Forelimb muscle (tissue), 1 donor: ENCODE measurements at regions not wholly inside any gene's neighbourhood (a gene's known extent, or its start where the extent isn't known, plus 50 kb on each side); places are given as distances from the start of the nearest gene placed in this dataset.

ENCODE experiments used
- DNase-seq: peaks from one replicate; pipeline ENCODE4 v3.0.0-alpha.2; 2013; ENCODE audit warnings: low read depth

DNA sequence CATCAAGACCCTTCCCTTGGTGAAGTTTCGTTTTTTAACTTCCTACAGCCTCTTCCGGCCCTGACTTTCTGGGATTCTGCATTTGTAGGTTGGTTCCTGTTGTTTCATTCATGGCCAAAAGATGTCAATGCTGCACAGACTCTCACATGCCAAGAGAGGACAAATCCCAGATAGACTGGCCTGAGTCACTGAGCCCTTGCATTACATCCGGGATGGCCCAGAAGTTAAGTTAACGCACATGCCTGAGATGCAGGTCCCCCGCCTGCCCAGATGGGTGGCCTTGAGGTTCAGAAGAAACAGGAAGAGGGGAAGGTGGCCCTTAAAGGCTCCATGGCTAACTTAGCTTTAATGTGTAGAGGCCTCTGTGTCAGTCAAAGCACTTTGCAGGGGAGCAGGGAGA is 51.6 kb upstream of the SRGAP3 start:
- no peak for DNase-seq

DNA sequence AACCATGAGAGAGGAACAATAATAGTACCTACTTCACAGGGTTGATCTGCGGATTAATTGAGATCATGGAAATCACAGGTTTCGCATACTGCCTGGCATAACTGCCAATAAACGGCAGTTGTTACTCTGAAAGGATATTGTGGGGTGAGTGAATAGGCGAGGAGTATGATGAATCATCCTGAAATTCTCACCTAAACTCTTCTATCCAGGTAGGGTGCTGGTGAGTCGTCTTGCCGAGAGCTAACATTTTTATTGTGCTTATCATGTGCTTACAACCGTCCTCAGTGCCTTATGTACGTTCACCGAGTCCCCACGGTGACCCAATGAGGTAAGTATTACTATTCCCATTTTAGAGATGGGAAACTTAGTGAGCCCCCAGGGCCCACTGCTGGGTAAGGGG is 52.4 kb upstream of the SRGAP3 start:
- no peak for DNase-seq

DNA sequence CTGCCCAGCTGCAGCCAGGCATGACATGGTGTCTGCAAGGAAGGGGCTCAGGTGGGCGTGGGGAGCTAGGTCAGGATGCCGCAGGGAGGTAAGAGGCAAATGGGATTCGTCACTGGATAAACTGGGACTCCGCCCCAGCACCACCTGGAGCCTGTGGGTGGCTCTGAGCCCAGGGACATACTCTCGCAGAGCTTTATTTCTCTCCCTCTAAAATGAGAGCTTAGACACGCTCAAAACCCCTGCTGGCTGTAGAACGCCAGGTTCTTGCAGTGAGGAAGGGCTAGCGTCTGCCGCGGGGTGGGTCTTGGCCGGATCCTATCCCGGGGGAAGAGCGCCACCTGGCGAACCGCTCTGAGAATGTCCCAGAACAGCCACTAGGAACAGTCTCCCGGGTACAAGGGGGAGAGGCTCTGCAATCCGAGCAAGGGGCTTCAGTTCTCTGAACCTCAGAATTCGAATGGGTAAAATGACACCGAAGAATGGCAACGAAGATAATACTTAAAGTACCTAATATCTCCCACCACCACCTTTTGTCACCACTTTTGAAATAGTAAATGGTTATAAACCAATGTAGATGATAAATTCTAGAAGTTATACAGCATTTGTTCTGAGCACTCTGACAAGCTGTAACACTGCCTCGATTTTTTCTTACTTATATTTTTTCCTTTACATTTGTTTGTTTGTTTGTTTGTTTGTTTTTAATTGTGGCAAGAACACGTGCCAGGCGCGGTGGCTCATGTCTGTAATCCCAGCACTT is 53.2 kb upstream of the SRGAP3 start:
- peak; percentile 73 for DNase-seq

DNA sequence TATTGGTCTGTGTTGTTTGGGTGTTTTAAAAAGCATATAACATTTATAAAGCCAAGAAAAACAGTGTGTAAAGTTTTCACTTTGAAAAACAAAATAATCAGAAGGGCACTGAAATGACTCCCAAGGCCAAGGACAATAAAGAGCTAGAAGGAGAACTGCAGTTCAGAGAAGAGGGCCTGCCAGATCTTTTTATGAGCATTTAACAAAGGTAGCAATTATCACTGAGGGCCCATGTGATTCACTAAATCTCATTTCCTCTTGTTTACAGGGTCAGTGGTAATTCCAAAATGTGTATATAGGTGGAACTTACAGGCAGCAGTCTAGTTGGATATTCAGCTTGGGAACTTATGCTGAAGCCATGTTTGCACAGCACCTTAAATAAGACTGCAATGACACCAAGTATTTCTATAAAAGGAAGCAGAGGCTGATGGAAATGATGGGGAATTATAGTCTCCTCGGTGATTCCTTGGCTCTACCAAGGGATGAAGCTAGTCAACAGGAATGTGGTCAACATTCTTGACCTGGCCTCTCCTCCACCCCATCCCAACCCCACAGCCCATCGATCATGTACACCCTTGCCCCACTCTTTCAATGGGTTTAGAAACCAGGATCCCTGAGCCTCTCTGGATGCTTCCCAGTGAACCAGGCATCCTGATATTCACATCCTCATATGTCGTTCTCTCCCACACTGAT is 54.4 kb upstream of the THUMPD3 start:
- no peak for DNase-seq

DNA sequence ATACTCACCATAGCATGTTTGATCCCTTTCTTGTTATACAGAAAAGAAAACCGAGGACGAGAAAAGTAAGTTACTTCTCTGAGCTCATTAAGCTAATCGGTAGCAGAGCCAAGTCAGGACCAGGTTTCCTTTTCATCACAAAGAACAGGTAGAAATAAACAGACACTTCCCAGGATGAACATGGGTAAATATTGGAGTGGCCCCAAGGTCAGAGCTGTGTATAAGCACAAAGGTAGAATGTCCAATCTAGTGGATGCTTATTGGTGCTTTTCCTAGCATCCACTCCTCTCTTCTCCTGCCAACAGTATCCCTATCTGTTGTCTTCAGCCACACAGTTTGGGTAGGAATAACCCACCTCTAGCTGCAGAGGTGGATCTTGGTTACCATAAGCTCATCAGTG is 52.8 kb upstream of the THUMPD3 start:
- DNase-seq, result no peak

DNA sequence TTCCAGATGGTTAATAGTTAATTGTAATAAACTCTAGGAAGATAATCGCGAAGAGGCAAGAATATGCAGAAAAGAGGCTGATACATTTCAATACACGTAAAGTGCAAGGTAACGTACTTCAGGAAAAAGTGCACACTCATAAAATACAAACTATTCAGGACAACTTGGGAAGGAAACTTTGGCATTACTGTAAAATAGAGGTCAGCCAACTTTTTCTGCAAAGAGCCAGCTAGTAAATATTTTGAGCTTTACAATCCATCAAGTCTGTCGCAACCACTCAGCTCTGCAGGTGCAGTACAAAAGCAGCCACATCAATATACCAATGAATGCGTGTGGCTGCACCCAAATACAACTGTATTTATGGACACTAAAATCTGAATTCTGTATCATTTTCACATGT is 51.6 kb upstream of the THUMPD3 start:
- DNase-seq, result no peak
